Superior temporal gyrus (tissue), 1 donor: ENCODE measurements at regions not wholly inside any gene's neighbourhood (a gene's known extent, or its start where the extent isn't known, plus 50 kb on each side); places are given as distances from the start of the nearest gene placed in this dataset.
"Not testable (repeated sequence)": the region's sequence is repeated elsewhere in the genome, so short reads cannot be mapped to it uniquely, and the experiment has no call there.

ENCODE experiments used
- DNase-seq: peaks from one replicate; pipeline ENCODE4 v3.0.0-alpha.2; 2016; ENCODE audit errors: extremely low spot score

GRCh38 chr10:76815505-76815904, 822.1 kb downstream of the KCNMA1 start:
- not testable (repeated sequence) for DNase-seq

DNA sequence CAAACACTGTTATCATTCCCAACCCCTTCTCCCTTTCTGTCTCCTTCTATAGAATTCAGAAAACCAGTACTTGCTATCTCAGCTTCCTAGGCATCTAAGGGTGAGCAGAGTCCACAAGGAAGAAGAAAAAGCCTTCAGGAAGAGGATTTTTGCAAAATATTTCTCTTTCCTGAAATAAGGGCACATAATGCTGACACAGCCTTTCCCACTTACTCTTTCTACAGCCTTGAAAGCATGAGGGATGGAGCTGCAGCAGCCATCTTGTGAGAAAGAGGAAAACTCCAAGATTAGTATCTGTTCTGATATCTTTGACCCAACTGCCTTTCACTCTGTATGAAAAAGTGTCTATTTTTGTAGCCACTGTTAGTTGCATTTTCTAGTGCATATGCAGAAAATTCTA, 826.2 kb downstream of the KCNMA1 start:
- no peak for DNase-seq

- no peak for DNase-seq
Measured at GRCh38 chr10:76788452-76788811, 849.2 kb downstream of the KCNMA1 start.

GRCh38 chr10:76787746-76788451, 849.7 kb downstream of the KCNMA1 start:
- no peak for DNase-seq

DNA sequence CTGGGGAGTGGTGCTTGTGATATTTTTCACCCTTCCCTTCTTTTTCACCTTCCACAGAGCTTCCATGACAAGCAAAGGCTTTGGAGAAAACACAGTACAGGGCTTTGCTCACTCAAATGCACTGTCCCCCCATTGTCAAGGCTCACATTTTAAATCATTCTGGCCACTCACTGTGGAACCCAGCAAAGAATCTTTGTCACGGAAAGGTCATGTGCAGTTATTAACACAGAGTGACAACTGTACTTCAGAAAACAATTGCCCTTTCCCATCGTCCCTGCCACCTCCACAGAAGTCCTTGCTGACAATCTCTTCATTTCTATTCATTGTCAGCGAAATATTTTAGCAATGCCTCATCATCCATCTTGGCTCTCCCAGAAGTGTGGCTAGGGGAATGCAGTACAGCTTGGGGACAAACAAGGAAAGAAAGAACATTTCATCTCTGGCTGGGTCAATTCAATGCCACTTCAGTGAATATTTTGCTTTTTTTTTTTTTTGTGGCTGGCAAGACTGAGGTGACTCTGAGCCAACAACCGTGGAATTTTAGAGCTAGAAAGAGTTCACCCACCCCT, 851.0 kb downstream of the KCNMA1 start:
- DNase-seq: no peak

- DNase-seq: no peak
Measured at GRCh38 chr10:76784076-76784475, 853.5 kb downstream of the KCNMA1 start.

DNA sequence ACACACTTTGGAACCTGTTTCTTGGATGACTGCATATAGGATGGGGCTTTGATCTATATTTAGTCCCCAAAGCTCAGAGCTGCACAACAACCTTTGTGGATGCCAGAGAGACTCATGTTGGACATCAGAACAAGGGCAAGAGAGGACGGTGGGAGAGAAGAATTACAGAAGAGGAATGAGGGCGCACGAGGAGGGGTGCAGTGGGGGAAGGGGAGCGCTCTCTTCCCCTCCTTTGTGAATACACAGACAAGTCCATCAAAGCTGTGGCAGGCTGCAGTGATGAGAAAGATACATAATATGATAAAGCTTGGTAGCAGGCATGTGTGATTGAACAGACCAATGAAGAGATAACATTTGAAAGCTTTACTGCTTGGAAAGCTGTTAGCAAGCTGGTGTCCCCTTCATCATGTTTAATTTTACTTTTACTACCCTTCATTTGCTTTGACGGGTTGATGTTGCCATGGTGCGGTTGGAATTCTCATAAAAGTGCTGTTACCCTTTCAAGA, 857.8 kb downstream of the KCNMA1 start:
- DNase-seq: no peak

DNA sequence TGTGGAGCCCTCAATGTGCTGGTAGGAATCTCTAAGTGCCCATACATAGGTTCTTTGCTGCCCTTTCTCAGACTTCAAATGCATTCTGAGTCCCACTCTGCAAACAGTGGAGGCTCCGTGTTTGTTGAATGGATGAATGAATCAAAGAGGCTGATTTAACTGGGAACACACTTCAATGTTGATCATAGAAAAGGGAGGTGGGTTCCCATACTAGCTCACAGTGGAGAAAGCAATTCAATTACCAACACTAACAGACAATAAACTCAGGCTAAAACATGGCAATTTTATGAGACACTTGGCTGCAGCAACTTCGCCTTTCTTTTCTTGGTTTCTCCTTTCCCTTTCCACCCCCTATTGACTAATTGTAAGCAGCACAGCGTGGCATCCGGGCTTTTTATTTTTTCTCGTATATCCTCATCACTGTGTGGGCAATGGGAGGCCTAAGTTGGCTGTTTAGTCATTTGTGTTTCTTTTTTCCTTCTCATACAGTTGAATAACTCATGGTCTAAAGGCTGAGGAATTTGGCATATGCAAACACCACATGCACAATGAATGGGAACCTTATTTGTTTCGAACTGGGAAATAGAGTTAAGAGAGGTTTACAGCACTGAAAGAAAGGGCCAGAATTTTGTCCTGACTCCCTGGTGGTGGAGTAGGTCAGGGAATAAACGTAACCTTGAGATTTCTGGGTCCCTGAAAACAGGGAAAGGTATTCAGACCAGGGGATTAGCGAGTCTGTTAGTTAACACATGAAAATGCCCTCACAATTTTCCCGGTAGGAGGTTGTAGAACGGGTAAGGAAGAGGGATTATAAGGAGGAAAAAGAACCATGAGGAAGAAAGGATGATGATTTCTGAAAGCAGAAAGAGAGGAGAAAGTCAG, 858.5 kb downstream of the KCNMA1 start:
- peak; percentile 12 for DNase-seq

DNA sequence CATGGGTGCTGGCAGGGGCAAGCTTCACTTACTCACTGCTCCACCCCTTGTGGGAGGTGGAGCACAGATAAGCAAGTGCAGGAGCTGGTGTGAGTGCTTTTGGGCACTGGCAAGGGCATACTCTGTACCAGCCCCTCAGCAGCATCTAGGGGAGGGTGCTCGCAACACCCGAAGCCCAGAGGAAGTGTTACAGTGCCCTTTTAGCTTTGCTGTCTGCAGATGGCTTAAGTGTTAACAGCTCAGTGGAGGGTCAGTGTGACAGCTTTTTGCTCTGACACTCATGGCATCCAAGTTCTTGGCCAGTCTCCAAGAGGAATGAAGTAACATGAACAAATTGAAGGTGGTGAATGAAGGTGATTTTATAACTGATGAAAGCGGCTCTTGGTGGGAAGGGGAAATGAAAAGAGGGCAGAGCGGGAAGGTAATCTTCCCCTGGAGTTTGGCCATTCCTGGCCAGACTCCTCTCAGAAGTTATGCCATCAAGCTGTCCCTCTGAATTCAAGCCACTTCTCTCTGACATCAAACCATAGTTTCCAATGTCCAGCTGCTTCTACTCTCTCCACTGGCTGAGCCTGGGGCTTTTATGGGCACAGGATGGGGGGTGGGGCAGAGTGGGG, 862.5 kb downstream of the KCNMA1 start:
- no peak for DNase-seq

DNA sequence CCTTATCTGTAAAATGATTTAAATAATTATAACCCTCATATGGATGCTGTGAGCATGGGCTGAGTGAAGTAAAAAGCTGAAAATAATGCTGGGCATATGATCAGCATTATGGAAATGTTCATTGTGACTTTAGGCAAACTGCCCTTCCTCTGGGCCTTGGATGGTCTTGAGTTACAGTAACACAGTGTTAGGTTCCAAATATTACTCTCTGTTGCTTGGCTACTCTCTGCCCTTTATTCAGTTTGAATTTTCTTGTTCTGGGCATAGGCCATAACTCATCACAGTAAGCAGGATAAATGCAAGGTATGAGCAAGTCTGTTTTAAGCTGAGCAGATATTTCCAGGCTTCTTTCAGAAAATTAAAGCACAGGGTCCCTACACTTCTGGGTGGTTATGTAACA, 868.0 kb downstream of the KCNMA1 start:
- DNase-seq: no peak

DNA sequence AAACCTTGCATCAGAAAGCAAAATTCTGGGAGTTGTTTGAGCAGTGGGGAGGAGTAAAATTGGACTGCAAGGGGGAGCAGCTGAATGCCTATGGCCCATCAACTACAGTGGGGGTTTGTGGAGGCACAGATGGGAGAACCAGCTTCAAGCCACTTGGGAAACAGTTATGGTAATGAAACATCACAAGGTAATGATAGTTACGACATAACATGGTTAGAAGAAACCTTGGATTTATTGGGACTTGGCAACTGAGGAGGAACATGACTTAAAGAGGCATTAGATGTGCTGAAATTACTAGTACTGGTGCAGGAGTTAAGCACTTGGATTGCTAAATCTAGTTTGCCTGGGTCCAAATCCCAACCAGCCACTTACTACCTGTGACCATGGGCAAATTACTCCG, 868.4 kb downstream of the KCNMA1 start:
- no peak for DNase-seq

DNA sequence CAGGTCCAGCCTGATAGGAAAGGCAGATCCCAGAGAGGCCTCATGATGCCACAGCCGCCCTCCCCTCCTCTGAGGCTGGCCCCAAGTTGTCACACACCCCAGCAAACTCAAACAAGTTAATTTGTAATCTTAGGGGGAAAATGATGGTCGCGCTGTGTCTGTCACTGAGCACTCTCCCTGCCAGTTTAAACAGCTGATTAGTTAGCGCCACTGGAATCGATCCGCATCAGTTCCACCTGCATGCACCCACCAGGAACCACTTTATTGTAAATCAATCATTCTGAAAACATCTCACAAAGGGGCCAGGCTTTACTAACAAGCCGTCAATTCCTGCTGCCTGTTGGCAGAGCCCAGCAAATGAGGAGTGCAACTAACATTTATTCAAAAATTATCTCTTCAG, 870.9 kb downstream of the KCNMA1 start:
- DNase-seq: no peak

- not testable (repeated sequence) for DNase-seq
Measured at GRCh38 chr10:76764921-76765320, 872.7 kb downstream of the KCNMA1 start.

DNA sequence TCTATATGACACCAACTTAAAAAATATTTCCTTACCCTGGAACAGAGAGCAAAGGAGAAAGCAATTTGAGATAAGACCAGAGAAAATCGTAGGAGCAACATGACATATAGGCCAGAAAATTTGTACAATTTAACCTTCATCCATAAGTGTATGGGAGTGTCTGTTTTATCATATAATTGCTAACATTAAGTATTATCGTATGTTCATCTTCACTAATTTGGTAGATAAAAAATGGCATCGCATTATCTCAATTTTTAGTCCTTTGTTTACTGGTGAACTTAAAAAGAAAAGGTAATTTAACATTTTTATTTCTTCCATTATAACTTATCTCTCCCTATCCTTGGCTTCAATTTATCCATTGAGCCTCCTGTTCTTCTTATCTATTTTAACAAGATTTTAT, 873.4 kb downstream of the KCNMA1 start:
- DNase-seq: no peak

GRCh38 chr10:76763376-76763775, 874.2 kb downstream of the KCNMA1 start:
- DNase-seq: no peak

GRCh38 chr10:76759681-76760080, 877.9 kb downstream of the KCNMA1 start:
- no peak for DNase-seq

DNA sequence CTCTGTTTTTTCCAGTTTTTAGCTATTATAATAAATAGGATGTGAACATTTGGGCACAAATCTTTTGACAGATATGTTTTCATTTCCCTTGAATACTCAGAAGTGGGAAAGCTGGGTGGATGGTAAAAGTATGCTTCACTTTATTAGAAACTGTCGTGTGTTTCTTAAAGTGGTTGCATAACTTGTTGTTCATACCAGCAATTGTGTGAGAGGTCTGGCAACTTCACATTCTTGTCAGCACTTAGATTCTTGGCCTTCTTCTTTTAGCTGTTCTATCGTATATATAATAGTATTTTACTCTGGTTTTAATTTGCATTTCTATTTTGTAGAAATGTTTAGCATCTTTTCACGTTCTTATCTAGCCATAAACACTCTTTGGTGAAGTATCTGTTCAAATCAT, 894.4 kb downstream of the KCNMA1 start:
- no peak for DNase-seq

- no peak for DNase-seq
Measured at GRCh38 chr10:76740514-76740913, 897.1 kb downstream of the KCNMA1 start.

DNA sequence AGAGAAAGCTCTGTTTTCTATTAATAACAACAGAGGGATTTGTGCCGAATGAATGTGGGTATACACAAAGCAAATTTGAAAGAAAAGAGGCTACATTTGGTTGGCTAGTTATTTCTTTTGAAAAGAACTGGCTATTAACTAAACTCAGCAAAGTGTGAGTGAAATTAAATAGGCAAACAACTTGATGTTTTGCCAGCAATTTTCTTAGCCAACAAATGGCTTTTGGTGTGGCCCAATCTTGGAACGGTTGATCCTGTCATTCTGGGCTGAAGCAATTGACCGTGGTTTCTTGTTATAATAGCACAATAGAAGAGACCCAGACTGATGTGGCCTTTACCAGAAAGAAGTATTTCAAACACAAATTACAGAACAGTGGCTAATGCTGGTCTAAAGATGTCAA, 898.6 kb downstream of the KCNMA1 start:
- peak; percentile 62 for DNase-seq

GRCh38 chr10:76736815-76737618, 900.6 kb downstream of the KCNMA1 start:
- DNase-seq: no peak

DNA sequence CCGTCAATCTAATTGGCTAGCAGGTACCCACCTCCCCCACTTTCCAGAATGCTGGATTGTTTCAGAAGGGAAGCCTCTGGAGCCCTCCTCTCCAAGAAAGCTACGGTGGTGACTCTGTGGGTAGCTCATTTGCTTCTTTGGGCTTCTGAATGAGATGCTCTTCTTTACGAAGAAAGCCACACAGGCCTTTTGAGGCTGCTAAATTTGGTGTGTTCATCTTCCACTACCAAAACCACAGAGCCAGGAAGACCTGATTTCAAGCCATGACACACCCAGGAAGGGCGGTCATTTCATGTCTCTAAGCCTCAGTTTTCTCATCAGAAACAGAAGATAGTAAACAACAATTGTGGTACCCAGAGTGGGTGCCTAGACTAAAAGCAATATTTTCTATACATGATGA, 901.2 kb downstream of the KCNMA1 start:
- no peak for DNase-seq
